ENCODE measurements at regions not wholly inside any gene's neighbourhood (a gene's known extent, or its start where the extent isn't known, plus 50 kb on each side); places are given as distances from the start of the nearest gene placed in this dataset.
"Not testable (repeated sequence)": the region's sequence is repeated elsewhere in the genome, so short reads cannot be mapped to it uniquely, and the experiment has no call there.

DNA sequence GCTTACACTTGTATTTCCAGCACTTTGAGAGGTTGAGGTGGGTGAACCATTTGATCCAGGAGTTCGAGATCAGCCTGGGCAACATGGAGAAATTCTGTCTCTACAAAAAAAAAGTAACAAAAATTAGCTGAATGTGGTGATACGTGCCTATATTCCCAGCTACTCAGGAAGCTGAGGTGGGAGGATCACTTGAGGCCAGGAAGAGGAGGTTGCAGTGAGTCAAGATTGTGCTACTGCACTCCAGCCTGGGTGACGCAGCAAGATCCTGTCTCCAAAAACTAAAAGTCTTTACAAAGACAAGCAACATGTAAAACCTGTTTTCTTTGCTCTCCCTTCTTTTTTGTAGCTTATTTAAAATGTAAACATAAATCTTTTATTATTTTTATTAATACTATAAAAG, 1156.1 kb downstream of the FAT4 start:
- DNase-seq (ENCODE audit: low read depth in 2 of 3, low spot score in 1 of 3), result no peak

DNA sequence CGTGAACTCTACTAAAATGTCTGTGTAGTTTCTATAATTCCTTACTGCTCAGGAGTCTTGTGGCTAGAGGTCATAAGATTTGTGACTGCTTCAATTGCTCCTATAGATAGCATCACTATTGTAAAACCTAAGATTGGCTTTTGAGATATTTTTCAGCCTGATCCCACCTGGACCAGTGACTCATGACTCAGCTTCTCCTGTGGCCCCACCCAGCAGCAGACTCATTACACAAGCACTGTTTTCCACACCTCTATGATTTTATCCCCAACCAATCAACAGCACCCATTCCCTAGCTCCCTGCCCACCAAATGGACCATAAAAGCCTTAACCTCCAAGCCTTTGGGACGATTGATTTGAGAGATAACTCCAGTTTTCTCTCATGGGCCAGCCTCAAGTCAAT, 1157.0 kb upstream of the INTU start:
- DNase-seq (ENCODE audit: low read depth in 2 of 3, low spot score in 1 of 3), result no peak

DNA sequence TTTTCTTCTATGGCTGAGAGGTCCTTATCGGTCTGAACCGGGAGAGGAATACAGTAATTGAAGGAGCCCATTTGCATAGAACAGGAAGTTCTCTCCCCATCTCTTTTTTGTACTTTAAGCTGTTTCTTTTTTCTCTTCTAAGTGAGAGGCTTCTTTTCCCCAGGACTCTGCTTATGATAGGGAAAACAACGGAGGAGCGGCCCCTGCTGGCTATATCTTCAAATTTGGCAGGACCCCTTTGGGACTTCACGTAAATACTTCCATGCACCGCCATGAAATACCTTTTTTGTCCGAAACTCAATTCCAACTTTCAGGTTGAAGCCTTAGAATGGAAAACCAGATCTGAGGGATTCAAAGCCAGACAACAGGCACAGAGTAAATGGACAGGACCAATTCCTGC, 1153.0 kb upstream of the INTU start:
- no peak for DNase-seq (ENCODE audit: low read depth in 2 of 3, low spot score in 1 of 3)

DNA sequence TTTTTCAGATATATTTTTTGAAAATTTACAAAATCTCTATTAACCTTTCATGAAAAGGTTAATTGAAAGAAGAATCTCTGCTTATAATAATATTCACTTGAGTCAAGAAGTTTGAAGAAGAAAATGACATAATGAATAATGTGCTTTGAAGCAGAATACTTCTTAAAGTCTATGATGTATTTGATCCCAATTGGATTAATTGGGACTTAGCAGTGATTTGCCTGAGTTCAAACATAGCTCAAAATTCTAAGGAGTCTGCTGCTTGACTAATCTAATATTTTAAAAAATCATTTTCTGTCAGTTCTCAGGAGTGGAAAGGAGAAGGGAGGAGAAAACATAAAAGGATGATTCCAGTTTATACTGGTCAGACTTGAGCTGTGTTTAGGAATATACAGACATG, 1150.4 kb upstream of the INTU start:
- DNase-seq (ENCODE audit: low read depth in 2 of 3, low spot score in 1 of 3), result no peak

DNA sequence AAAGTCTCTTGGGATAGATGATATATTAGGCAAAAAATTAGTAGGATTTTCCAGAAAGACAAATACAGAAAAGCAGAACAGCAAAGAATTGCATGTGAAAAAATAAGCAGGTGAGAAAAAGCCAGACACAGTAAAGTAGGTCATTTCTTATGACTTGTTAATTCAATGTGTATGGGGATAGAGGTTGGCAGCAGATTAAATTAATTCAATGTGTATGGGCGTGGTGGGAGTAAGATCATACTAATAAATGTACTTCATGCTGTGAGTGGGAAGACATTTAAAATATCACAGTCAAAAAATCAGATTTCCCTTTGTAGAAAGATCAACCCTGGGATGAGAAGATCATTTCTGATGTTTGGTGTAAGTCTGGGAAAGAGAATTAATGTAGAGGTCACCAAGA, 1146.4 kb upstream of the INTU start:
- no peak for DNase-seq (ENCODE audit: low read depth in 2 of 3, low spot score in 1 of 3)

DNA sequence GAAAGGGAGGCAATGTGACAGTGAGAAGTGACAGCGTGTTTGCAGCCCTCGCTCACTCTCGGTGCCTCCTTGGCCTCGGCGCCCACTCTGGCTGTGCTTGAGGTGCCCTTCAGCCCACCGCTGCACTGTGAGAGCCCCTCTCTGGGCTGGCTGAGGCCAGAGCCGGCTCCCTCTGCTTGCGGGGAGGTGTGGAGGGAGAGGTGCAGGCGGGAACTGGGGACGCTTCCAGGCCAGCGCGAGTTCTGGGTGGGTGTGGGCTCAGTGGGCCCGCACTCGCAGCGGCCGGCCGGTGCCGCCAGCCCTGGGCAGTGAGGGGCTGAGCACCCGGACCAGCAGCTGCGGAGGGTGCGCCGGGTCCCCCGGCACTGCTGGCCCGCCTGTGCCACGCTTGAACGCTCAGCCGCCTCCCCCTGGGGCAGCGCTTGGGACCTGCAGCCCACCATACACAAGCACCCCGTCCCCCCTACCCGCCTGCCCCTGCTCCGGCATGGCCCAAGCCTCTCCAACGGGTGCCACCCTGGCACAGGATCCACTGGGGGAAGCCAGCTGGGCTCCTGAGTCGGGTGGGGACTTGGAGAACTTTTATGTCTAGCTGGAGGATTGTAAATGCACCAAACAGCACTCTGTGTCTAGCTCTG, 1142.8 kb upstream of the INTU start:
- DNase-seq (ENCODE audit: low read depth in 2 of 3, low spot score in 1 of 3), result no peak

DNA sequence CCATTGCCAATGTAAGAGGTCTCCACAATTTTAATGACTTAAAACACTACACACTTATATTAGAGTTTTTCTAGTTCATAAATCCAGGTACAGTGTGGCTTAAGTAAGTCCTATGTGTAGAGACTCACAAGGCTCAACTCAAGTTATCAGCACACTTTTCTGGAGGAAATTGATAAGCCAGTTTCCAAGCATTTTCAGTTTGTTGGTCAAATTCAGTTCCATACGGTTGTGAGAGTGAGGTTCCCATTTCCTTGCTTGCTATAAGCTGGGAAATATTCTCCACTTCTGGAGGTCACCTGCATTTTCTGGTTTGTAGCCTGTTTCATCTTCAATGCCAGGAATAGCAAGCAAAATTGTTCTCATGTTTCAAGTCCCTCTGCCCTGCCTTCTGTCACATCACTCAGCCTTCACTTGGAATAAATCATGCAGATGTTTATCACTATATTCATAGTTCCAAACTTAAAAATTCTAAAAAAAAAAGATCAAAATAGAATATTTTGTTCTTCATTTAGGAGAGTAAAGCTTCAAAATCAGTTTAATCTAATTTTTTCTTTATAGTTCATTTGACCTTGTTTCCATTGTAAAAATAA, 1137.5 kb upstream of the INTU start:
- no peak for DNase-seq (ENCODE audit: low read depth in 2 of 3, low spot score in 1 of 3)

DNA sequence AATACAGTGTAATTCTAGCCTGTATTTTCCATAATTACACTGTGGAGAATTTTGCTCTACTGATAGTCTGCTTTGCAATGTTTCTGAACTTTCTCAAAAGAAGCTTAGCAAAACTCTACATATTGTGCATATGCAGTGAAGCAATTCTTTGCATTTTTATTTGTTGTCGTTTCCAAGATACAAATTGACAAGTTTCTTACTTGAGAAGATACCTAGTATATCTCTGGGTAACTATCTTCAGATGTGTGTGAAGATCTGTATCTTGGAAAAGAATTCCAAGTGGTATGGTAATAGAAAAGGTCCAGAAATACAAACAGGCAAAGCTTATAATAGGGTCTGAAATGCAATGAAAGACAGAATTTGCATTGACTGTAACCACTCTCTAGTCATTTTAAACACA, 1119.8 kb upstream of the INTU start:
- no peak for DNase-seq (ENCODE audit: low read depth in 2 of 3, low spot score in 1 of 3)

DNA sequence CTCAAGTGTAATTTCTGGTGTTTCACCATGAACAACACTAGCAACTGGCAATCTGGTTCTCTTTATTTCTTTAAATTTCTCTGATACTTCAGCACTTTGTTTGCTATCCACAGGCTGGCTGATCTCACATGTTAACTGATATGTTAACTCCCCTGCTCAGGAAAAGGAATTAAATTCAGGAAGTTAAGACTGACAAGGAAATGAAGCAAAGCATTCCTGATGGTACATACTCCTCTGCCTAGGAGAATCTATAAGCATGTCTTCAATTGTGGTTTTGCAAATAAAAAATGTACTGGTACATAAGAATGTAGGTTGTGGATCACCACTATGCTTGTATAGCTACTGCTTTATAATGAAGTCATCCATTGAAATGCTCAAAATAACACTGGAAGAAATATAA, 1119.2 kb upstream of the INTU start:
- no peak for DNase-seq (ENCODE audit: low read depth in 2 of 3, low spot score in 1 of 3)

DNA sequence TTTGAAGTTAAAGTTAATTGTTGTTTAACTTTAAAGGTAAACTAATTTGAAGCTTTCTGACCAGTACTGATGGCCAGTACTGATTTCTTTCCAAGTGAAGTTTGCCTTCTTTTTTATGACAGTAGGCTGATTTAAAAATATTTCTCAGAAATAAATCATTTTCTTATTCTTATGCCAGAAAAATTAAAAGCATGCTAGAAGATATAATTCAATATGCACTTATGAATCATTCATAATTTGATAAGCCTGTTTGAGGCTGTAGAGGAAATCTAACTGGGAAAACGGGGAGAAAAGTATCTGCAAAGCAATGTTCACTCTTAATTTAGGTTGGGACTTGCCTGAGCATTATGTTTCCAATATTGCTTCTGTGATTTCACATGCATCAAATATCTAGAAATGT, 1112.0 kb upstream of the INTU start:
- no peak for DNase-seq (ENCODE audit: low read depth in 2 of 3, low spot score in 1 of 3)

DNA sequence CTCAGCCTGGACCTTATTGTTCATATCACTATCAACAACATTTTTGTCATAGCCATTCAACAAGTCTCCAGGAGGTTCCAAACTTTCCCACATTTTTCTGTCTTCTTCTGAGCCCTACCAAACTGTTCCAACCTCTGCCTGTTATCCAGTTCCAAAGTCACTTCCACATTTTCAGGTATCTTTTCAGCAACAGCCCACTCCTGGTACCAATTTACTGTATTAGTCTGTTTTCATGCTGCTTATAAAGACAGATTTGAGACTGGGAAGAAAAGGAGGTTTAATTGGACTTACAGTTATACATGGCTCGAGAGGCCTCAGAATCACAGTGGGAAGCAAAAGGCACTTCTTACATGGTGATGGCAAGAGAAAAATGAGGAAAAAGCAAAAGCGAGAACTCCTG, 1107.4 kb upstream of the INTU start:
- not testable (repeated sequence) for DNase-seq (ENCODE audit: low read depth in 2 of 3, low spot score in 1 of 3)

DNA sequence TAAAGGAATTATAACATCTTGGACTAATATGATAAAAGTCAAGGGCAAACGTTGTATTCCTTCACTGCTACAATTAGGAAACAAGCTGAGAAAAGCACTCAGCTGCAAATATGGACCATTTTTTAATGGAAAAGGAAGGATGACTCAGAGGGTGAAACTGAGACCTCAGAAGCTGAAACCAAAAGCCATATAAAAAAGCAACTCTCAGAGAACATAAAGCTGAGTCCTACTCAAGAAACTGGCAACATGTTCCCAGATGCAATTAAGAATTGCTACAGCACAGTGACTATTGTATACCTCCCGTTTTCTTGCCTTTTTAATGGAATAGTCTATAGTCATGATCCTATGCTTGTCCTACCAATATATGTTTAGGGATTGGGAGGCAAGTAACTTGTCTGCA, 1106.4 kb upstream of the INTU start:
- DNase-seq (ENCODE audit: low read depth in 2 of 3, low spot score in 1 of 3), result no peak

DNA sequence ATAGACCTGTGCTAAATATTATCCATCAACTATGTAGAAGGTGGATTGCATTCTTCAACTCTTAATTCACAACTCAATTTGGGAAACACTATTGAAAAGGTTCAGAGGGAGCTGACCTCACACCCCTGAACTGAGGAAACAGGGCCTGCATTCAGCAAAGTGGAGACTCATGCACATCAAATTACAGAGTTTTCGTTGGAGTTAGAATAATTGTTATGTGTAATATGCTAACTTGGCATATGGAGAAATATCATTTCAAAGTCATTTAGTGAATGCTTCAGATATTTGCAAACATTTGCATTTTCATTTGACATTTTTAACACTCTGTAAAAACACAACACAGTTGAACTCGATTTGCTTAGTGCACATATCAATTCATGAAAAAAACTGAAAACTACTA, 1102.8 kb upstream of the INTU start:
- DNase-seq (ENCODE audit: low read depth in 2 of 3, low spot score in 1 of 3), result no peak

DNA sequence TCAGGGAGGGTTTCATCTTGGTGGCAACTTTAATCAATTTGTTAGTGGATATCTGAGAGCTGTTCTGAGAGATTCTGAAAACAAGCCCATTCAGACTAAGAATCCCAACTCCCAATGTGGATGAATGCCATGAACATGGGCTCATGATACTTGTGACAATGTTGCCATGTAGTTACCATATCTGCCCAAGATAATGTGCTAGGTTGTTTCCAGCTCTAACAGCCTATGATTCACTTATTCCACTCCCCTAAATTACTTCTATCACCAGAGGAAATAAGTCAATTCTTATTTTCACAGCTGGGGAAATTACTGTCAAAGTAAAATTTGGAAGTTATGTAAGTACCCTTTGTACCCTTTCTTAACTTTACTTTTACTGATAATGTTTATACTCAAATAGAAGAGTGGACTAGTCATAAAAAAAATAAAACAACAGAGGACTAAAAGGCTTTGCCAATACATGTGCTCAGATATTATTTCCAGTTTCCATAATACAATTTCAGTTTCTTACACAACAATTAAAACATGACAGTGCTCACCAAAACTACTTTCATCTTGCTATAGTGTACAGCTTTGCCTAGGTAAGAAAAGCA, 1101.7 kb upstream of the INTU start:
- no peak for DNase-seq (ENCODE audit: low read depth in 2 of 3, low spot score in 1 of 3)

DNA sequence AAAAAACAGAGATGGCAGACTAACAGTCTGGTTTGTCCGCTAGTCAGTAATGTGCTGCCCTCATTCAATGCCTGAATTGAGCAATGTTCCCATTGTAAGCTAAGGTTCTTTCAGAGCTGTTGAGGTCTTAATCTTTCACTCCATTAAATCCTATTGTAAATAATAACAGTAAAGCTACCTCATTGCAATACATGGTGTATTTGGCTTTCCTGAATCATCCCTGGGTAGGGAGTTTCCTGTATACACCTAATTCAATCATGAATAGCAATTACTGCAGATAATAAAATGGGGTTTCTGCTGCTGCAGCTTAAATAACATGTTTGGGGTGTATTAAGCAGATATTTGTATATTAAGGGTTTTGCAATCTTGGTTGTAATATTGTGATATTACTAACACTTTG, 1100.2 kb upstream of the INTU start:
- DNase-seq (ENCODE audit: low read depth in 2 of 3, low spot score in 1 of 3), result no peak

DNA sequence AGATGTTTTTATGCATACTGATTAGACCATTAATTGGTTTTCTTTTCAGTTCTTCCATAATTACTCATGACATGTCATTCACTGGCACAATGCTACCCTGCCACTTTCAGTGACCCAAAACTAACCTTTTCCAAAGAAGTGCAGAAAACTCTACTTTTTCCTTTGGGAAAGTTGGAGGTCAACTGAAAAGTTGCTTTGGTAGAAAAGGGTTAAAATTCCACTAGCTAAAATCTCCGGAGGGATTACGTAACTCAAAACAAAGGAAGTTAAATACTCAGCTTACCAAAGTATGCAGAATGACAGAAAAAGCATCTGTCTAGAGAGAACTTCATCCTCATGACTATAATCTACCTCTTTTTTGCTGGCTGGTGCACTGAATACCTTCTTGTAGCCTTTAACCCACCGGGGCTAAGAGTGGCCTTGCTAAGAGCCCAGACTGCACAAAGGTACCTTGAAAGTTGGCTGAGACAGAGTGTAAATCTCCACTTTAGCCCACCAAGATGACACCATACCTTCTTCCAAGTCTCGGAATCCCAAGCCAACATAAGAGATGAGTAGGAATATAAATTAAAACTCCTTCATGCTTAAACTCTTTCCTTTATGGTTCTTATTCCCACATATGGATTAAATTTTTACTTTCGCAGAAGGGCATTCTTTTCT, 1099.5 kb upstream of the INTU start:
- no peak for DNase-seq (ENCODE audit: low read depth in 2 of 3, low spot score in 1 of 3)

DNA sequence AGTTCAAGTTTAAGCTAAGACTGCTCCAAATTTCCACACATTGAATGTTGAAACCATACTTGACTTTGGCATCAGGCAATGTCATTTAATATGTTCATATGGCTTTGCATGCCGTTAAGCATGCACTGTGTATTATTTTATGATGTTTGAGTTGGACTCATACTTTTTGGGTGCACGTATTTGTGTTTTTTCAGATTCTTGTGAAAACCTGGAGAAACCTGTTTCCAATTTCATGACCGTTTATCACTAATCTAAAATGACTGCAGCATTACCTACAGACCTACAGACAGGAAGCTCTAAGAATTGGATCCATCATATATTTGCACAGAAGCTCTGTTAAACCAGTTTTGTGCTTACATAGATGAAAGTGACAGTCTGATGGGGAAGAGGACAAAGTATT, 1093.0 kb upstream of the INTU start:
- DNase-seq (ENCODE audit: low read depth in 2 of 3, low spot score in 1 of 3), result no peak

DNA sequence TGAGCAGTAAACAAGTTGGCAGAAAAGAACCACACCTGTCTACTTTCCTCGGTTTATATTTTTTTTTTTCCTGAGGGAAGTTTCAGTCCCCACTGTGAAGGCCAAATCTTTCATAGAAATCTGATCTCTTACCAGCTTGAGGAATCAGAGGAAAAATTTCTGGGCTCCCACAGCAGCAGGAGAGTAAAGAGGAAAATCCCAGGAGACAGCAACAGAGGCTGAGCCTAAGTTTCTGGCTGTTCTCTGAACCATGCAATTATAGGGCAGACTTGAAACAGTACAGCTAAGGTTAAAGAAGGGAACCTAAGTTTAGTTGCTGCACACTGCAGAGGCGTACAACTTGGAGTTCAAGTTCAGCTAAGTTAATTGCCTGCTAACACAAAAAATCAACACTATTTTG, 1090.9 kb upstream of the INTU start:
- DNase-seq (ENCODE audit: low read depth in 2 of 3, low spot score in 1 of 3), result no peak

DNA sequence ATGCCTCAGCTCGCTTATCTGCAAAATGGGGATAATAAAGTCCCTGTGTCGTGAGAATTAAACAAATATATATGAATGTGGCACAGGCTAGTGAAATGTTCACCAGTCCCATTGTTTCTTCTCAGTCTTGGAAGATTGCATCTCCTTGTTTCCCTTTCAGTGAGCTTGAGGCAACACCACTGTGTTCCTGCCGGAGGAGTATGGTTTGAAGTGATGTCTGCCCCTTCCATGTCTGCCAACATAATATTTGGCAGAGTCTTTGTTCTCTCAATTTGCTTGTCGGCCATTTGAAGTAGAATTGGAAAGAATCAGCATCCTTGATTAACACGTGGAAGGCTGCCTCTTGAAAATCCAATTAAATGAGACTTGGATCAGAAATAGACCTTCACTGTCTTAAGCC, 1088.5 kb upstream of the INTU start:
- DNase-seq (ENCODE audit: low read depth in 2 of 3, low spot score in 1 of 3), result no peak

DNA sequence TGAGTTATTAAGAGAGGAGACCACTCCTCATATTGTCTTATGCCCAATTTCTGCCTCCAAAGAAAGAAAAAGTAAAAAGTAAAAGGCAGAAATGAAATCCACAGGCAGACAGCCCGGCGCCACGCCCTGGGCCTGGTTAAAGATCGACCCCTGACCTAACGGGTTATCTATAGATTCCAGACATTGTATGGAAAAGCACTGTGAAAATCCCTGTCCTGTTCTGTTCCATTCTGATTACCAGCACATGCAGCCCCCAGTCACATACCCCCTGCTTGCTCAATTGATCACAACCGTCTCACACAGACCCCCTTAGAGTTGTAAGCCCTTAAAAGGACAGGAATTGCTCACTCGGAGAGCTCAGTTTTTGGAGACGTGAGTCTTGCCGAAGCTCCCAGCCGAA, 1086.6 kb upstream of the INTU start:
- DNase-seq (ENCODE audit: low read depth in 2 of 3, low spot score in 1 of 3), result not testable (repeated sequence)

DNA sequence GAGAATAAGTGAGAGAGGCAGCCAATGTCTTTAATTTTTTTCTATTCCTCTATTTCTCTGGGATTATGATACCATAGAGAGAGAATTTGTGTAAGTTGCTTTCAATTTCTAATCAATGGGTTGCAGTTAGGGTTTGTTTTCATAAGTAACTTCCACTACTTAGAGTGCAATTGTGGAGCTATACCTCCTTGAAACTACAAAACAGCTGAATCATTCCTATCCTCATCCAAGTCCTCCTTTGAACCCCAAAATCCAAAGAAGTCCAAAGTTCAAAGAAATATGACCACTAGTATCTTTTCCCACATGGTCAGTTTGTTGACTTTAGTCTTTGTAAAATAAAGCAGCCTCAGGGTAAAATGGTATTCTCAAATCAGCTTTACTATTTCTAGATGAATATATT, 1085.4 kb upstream of the INTU start:
- no peak for DNase-seq (ENCODE audit: low read depth in 2 of 3, low spot score in 1 of 3)

DNA sequence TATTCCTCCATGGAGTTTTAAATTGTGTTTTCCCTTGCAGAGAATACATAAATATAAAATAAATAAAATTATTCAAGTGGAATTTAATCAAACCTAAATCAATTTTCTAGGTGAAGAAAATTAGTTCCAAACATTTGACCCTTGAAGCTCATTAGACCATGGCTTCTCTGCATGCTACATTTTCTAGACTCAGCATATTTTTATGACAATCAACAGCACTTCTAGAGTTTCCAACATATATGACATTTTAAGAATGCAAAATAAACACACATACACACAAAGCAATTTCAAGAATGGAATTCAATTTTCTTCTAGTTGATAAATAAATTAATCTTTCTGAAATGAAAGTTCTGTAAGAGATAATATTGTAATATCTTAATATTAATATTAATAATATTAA, 1083.9 kb upstream of the INTU start:
- DNase-seq (ENCODE audit: low read depth in 2 of 3, low spot score in 1 of 3), result no peak

DNA sequence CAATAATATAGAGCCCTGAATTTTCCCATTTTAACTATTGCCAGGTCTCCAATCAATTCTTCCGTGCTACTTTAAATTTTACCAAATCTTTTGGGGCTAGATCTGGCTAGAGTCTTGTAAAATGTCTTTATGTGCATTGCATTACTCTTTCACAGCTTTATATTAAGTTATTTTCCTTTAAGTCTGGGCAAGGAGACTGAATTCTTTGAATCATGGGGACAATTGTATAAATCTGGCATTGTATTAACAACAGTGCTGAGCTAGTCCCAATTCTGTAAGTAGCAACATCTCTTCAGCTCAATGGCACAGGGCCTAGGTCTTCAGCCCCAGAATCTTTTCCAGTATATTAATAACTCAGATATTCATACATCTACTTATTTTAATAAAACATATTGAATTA, 1080.4 kb upstream of the INTU start:
- DNase-seq (ENCODE audit: low read depth in 2 of 3, low spot score in 1 of 3), result no peak

All from stimulated activated CD4-positive, alpha-beta T cell treated with anti-CD3 and anti-CD28 coated beads, Interleukin-12 subunit alpha, Interleukin-12 subunit beta, amount 100 ng/mL, for 48 hours (primary cell).